GM21528 (cell line): ENCODE measurements at regions not wholly inside any gene's neighbourhood (a gene's known extent, or its start where the extent isn't known, plus 50 kb on each side); places are given as distances from the start of the nearest gene placed in this dataset.
"Not testable (repeated sequence)": the region's sequence is repeated elsewhere in the genome, so short reads cannot be mapped to it uniquely, and the experiment has no call there.

Experiments used
- ATAC-seq: cut with Tn5 transposase; IDR thresholded peaks from one replicate; pipeline ENCODE4 v1.9.1; 2021; ENCODE audit warnings: mild to moderate bottlenecking, moderate library complexity; ENCODE audit not compliant: unreplicated experiment, low FRiP score

DNA sequence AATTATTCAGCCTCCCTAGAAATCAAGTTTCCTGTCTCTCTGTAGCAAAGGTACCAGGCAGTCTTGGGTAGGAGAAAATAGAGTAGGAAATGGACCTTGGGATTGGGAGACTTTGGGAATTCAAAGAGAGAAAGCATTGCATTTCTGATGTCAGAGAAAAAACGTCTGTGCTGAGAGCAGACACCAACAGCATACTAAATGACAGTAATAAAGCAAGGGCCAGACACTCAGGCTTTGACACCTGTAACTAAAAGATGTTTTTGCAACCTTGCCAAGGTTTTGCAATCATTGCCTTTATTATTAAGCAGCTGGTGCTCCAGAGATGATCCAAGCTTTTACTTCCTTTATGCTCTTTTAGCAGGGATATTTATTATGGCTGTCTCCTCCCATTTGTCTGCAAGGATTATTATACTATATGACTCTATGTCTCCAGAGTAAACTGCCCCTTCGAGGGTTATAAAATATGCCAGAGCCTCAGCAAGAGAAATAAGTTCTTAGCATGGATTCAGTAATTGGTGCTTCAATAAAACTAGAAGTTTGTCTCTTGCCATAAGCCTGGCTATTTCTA, 85.2 kb upstream of the GRAMD1B start:
- ATAC-seq: no peak

DNA sequence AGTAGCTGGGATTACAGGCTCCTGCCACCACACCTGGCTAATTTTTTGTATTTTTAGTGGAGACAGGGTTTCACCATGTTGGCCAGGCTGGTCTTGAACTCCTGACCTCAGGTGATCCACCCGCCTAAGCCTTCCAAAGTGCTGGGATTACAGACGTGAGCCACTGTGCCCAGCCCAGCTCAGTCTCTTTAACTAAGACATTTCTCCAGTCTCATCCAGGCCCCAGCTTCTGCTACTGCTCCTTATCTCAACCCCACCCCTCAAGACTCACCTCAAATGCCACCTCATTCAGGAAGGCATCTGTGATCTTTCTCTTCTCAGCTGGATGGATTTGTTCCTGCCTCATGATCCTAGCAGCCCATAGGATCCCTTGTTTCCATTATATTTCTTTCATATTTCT, 85.9 kb upstream of the GRAMD1B start:
- not testable (repeated sequence) for ATAC-seq

DNA sequence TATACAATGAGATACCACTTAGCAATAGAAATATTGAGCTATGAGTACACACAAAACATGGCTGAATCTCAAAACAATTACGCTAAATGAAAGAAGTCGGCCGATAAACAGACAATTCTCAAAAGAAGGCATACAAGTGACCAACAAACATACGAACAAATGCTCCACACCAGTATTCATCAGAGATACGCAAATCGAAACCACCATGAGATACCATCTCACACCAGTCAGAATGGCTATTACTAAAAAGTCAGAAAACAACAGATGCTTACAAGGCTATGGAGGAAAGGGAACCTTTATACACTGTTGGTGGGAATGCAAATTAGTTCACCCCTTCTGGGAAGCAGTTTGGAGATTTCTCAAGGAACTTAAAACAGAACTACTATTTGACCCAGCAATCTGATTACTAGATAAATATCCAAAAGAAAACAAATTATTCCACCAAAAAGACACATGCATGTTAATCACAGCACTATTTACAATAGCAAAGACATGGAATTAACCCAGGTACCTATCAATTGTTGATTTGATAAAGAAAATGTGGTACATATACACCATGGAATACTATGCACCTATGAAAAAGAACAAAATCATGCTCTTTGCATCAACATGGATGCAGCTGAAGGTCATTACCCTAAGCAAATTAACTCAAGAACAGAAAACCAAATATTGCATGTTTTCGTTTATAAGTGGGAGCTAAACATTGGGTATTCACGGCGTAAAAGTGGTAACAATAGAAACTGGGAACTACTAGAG, 90.9 kb upstream of the GRAMD1B start:
- ATAC-seq: no peak

DNA sequence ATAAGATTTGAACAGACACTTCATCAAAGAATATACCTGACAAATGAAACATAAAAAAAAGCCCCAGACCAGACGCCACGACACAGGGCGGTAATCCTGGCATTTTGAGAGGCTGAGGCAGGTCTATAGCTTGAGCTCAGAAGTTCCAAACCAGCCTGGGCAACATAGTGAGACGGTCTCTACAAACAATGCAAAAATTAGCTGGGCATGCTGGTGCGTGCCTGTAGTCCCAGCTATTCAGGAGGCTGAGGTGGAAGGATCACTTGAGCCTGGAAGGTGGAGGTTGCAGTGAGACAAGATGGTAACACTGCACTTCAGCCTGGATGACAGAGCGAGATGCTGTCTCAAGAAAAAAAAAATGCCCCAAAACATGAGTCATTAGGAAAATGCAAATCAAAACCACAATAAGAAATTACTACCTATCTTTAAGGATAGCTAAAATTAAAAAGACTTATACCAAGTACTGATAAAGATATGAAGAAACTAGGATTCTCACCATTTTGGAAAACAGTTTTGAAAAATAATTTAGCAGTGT, 91.7 kb upstream of the GRAMD1B start:
- ATAC-seq: no peak

DNA sequence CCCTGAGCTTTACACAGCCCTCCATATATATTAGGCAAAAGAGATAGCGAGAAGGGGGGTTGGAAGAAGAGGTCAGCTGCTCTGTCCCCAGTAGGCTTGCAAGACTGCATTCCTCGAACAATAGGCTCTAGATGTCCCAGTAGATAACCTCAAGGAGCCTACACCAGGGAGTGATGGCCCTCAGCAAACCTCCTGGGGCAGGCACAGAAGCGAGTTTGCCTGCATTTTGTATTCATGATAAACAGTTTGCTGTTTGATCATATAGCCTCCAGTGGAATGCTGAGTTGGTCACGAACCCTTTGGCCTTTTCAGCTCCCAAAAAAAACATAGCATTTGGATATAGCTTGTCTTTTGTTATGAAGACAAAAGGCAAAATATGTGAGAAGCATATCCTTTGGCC, 95.1 kb upstream of the GRAMD1B start:
- no peak for ATAC-seq

DNA sequence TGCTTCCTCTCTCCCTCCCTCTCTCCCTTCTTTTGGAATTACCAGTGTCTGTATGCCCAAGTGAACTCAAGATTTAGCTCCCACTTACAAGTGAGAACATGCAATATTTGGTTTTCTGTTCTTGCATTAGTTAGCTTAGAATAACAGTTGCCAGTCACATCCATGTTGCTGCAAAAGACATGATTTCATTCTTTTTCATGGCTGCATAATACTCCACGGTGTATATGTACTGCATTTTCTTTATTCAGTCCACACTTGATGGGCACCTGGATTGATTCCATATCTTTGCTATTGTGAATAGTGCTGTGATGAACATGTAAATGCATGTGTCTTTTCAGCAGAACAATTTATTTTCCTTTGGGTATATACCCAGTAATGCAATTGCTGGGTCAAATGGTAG, 97.5 kb upstream of the GRAMD1B start:
- not testable (repeated sequence) for ATAC-seq

DNA sequence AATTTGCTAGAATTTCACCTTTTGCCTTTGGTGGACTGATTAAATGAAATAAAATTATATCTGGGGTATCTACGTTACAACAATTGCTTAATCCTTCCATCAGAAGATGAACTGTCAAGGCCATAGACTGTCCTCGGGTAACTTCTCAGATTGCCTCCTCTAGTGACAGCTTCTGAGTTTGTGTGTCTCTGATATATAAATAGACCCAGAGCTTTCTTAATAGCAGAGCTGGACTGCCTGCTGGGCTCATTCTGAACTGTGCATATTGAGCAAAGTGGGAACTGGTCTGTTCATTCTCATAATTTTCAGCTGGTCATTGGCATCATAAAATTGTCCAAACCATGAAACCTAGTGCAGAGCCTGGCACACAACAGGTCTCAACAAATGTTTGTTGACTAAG, 99.1 kb upstream of the GRAMD1B start:
- no peak for ATAC-seq

DNA sequence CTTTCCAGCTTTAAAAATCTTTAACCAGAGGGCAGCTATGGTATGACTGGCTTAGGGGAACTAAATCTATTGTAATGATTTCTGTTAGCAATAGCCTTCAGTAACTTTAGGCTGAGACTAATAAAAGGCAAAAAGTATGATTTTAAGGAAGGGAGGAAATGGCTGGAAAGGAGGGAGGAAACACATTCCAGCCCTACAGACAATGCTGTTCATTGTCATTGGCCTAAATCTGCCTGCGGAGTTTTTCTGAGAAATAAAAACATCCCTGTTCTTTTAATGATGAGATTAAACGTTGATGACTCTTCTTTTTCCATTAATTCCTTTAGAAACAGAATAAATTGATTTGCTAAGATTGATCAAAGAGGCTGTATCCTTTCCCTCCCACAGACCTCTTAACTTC, 99.6 kb upstream of the GRAMD1B start:
- ATAC-seq: no peak

DNA sequence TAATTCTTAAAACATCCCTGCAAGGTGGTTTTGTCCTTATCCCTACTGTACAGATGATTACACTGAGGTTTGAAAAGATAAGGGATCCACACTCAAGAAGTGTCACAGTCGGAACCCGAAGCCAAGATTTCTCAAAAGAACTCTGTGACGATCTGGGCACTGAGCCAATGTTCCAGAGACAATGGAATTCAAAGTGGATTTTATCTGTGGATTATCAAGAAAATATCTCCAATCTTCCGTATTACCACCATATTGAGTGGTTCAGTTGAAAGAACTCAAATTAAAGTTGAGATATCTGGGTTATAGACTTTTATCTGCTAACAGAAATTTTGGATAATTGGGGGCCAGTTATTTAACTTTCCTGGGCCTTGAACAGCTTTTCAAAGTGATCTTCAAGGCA, 100.0 kb upstream of the GRAMD1B start:
- no peak for ATAC-seq

DNA sequence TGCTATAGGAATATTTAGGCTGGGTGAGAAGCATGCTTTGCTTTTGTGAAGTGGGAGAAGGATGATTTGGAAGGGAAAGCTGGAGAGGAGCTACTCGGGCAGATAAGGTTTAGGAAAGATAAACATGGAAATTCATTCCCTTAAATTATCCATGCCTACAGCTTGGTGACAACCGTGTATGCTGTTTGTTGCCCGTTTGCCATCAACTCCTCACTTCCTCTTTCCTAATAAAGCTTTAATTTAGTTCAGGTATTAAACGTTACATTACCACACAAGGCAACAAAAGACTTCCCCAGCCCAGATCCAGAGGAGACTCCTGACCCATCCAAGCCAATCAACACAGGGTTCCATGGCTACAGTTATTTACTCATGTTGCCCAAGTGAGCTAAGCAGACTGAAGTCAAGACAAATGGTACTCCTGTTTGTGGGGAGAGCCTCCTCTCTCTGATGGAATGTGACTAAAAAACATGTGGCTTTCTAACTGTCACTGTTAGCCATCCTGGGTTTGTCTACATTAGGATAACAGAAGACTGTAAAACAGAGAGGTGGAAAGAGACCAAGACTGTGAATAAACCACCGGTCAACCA, 101.7 kb upstream of the GRAMD1B start:
- ATAC-seq: no peak

DNA sequence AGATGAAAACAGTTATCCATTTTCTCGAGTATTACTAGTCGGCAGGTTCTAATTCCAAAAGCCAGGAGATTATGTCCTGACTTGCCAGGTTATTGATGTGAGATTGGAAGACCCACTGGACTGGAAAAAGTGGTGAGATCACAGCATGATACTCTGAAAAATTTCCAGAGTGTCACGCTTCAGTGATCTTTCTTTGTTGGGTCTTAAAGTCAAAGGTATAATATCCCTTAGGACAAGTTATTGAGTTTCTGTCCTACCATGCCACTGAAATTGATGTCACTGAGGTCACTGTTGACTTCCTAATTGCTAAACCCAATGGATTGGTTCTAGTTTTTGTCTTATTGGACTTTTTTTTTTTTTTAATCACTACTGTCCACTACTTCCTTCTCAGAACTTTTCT, 104.5 kb upstream of the GRAMD1B start:
- no peak for ATAC-seq

DNA sequence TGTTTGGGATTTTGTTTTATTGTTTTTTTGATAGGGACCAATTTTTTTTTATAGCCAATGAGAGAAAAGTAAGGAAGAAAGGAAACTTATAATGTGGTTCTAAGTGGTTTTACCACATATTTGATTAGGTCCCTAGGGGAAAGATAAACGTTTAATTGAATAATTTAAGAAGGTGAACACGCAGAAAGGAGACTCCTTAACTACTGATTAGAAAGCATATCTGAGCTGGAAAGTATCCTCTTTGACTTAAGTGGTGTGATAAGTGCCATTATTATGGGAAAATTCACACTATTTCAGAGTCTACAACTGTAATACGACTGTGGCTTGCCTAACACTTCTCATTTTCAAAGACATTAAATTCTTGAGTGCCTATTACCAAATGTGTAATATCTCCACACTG, 106.5 kb upstream of the GRAMD1B start:
- no peak for ATAC-seq

DNA sequence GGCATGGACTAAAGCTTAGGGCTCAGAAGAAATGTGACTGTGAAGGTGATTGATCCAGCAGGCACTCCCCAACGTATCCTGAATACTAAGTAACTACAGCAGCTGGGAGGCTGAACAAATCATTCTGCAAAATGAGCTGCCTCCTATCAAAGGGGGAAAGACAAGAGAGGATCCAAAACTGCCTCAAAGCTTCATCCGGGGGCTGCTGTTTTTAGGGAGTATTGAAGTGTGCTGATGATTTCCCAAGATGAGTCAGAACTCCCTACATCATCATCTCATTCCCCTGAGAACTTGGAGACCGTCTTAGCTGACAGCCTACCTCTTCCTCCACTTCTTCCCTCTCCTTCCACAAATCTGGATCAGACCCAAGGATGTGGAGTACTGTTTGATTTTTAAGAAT, 108.4 kb upstream of the GRAMD1B start:
- no peak for ATAC-seq

DNA sequence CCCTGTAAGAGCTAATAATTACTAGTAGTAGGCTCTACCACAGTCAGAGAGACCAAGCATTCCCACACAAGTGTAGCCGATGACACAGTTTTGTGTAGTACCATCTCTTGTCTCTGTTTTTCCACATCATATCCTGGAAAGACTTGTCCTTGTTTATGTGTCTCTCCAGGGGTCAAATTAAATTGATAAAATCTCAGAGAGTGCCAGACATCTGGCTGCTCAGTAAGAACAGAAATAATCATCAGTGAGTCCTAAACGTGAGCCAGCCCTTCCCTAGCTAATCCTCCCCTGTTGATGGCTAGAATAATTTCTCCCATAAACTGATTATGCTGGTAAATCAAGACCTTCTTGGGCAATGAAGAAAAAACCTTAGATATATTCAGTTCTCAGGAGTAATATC, 111.4 kb upstream of the GRAMD1B start:
- no peak for ATAC-seq

DNA sequence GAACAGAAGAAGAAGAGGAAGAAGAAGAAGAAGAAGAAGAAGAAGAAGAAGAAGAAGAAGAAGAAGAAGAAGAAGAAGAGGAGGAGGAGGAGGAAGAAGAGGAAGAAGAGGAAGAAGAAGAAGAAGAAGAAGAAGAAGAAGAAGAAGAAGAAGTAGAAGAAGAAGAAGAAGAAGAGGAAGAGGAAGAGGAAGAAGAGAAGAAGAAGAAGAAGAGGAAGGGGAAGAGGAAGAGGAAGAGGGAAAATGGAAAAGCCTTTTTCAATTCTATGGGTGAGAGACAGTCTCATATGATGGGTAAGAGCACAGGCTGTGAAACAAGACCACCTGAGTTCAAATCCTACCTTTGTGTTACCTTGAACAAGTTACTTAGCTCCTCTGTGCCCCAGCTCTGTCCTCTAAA, 111.9 kb upstream of the GRAMD1B start:
- ATAC-seq: not testable (repeated sequence)

DNA sequence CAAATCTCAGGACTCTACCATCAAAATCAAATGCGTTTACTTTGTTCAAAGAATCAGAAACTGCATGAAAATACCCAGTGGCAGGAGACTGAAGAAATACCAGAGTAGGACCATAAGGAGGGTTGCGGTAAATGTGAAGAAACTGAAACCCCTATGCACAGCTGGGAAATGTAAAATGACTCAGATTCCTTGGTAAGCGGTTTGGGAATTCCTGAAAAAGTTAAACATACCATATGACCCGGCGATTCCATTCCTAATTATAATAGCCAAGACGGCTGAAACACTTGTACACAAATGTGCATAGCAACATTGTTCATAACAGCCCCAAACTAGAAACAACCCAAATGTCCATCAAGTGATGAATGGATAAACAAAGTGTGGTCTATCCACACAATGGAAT, 114.1 kb upstream of the GRAMD1B start:
- no peak for ATAC-seq

DNA sequence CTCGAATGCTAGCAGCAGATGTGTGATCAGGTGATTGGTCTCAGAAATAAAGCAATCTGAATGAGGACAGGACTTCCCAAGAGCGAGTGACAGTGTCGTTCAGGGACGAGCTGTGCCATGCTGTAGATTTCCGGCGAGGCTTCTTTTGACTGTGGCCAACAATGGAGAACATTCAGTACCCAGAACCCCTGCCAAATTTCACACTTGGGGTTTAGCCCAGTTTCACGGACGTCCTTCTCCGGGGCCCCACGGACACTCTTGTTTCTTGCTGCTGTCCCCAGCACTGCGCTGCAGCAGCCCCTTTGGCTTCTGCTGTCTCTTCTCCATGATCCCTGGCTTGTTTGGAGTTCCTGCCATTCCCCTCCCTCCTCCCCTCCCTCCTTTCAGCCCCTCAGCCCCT, 115.1 kb upstream of the GRAMD1B start:
- no peak for ATAC-seq

DNA sequence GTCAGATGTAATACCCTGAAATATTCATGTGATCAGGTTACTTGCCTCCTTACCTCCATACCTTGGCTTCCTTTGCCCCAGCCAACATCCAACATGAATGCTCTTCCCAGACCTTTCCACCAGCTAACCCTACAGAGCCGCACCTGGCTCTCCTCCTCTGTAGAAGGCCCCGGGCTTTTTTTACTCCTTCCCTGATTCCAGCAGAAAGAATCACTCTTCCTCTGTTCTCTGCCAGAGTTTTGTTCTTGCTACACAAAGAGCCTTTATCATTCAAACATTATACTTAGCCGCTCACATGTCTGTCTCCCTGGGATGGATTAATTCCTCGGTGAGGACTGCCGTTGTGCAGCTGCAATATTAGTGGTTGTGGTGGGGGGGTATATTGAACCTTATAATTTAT, 116.8 kb upstream of the GRAMD1B start:
- ATAC-seq: no peak

DNA sequence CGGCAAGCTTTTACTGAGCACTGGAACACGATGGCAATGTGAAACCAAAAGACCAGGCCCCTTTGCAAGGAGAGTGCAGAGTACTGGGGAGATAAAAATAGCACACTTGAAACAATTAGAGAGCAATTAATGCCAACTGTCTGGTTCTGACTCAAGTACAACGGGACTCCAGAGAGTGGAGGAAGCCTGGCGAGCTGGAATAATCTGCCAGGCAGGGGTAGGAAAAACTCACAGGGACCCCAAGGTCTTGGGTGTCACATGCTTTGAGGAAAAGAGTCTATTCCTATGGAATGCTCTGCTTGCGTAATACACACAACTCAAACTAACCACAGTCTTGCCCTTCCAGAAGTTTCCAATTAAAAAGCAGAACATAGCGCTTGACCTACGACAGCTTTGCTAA, 113.0 kb upstream of the CLMP start:
- no peak for ATAC-seq

DNA sequence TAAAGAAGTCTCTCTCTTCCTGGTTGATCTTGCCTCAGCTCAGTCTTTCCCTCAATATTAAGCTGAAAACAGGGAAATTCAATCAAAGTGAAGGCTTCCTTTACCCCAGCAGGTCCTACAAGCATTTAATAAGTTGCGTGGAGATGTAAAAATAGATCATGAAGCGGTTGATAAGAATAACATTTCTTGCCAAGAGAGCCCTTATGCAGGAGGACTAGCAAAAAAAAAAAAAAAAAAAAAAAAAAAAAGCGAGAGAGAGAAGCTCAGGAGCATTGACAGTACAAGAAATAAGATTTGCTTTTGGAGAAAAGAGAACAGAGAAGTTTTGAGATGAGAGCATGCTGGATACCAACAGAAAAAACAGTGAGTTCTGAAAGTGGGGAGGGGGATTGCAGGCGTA, 112.2 kb upstream of the CLMP start:
- ATAC-seq: no peak

DNA sequence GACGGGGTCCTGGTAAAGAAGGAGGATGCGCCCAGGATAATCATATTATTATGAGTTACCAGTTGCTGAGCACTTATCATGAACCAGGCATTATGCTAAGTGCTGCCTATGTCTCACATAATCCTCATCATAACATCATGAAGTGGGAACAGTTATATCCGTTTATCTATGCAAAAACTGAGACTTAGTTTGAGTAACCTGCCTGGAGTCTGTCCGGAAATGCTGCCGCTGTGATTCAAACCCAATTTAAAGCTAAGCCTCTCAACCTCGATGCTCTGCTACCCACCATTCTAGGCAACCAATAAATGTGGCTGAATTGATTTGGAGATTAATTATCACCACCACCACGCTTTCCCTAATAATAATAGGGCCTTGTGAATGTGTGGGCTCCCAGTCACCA, 111.5 kb upstream of the CLMP start:
- ATAC-seq: no peak
